ENCODE measurements at regions not wholly inside any gene's neighbourhood (a gene's known extent, or its start where the extent isn't known, plus 50 kb on each side); places are given as distances from the start of the nearest gene placed in this dataset.

DNA sequence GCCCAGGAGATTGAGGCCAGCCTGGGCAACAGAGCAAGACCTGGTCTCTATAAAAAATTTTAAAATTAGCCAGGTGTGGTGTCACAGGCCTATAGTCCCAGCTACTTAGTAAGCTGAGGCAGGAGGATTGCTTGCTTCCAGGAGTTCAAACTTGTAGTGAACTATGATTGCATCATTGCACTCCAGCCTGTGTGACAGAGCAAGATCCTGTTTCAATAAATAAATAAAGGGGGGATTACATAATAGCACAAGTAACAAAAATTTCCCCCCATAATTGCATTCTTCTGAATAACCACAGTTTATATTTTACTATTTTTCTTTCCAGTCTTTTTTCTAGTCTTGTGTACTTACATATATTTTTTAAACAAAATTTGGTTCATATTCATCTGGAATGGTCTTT lies 135.6 kb downstream of the CHIC2 start:
- Histone ChIP-seq H3K9me3 (no peaks in the 10 kb centered on the region), H3K27ac (no peak overlapping the region), H3K4me1 (peaks cover 0 to 5% of the 10 kb centered on the region in 2 donors), H3K27me3 (no peaks in the 10 kb centered on the region), H3K36me3 (no peaks in the 10 kb centered on the region), H3K4me3 (replicated peaks in 1 of 3) (no peak overlapping the region)
- no peak for TF ChIP-seq POLR2A (IDR thresholded peaks at IDR 0.05)
- TF ChIP-seq, protein P1, sequence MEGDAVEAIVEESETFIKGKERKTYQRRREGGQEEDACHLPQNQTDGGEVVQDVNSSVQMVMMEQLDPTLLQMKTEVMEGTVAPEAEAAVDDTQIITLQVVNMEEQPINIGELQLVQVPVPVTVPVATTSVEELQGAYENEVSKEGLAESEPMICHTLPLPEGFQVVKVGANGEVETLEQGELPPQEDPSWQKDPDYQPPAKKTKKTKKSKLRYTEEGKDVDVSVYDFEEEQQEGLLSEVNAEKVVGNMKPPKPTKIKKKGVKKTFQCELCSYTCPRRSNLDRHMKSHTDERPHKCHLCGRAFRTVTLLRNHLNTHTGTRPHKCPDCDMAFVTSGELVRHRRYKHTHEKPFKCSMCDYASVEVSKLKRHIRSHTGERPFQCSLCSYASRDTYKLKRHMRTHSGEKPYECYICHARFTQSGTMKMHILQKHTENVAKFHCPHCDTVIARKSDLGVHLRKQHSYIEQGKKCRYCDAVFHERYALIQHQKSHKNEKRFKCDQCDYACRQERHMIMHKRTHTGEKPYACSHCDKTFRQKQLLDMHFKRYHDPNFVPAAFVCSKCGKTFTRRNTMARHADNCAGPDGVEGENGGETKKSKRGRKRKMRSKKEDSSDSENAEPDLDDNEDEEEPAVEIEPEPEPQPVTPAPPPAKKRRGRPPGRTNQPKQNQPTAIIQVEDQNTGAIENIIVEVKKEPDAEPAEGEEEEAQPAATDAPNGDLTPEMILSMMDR (IDR thresholded peaks at IDR 0.05): no peak
- DNase-seq: no peak
- intact Hi-C loops (cut with DNase I): loop anchor here (2.0 kb wide), 1 partner anchor 290 kb away; no protein-coding TSS in a partner anchor

DNA sequence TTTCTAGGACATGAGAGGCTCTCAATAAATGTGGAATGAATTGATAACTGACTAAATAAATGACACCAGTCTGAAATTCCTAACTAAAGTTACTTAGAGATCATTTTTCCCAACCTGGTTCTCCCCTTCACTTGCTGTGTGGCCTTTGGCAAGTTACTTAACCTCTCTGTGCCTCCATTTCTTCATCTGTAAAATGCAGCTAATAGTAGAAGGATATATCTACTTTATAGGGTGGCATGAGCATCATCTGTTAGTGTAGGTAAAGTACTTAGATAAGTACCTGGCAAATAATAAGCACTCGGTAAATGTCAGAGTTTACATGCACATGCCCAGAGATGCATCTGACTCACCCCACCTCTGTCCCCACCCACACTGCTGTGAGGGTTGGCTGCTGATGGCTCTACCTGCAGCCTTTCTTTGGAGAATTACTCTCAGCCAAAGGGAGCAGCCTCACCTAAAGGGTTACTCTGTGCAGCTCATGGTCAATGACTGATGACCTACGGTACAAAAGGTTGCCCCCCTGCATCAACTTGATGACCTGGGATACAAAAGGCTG lies 139.3 kb downstream of the CHIC2 start:
- whole genome bisulfite sequencing, 2 donors: 89 to 94% methylated on average over 2 of the region's 2 CpGs
- DNase-seq: no peak
- H3K4me1 ChIP-seq: peaks cover 0 to 6% of the 10 kb centered on the region in 2 donors
- H3K9me3 ChIP-seq: no peaks in the 10 kb centered on the region
- TF ChIP-seq, protein P1 (IDR thresholded peaks at IDR 0.05): no peak
- no peak for TF ChIP-seq POLR2A (IDR thresholded peaks at IDR 0.05)
- H3K27me3 ChIP-seq: no peaks in the 10 kb centered on the region
- intact Hi-C loops (cut with DNase I): no loop called here
- no peaks in the 10 kb centered on the region for H3K36me3 ChIP-seq
- H3K4me3 ChIP-seq (replicated peaks in 1 of 3): no peak overlapping the region
- H3K27ac ChIP-seq: no peak overlapping the region

DNA sequence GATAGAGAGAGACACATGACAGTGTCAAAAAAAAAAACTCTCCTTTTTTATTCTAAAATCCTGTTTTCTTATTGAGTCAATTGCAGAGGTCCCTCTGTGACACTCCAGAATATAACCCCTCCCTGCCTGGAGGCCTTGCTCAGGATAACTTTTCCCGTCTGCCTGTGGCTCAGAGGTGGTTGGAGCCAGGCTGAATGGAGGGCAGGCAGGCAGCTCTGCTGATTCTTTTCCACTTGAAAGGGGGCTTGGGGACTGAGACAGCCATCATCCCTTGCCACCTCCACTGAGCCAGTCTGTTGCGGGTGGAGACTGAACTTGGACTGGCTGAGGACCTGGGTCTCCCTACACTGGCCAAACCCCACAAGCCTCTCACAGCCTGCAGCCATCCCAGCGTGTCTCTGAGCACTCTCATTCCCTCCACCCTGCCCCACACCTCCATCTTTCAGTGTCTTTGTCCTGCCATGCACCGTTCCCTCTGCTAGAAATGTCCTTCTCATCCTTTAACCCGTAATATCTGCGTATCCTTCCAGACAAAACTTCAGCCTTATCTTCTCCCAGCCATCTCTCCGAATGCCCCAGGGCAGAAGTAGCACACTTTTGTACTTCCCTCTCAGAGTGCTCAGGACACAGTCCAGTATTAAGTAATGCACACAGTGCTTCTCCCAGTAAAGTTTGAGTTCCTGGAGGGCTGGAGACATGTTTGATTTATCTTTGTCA lies 139.9 kb downstream of the CHIC2 start:
- Histone ChIP-seq H3K4me1 (peaks cover 0 to 12% of the 10 kb centered on the region in 2 donors), H3K36me3 (no peaks in the 10 kb centered on the region), H3K27me3 (no peaks in the 10 kb centered on the region), H3K9me3 (no peaks in the 10 kb centered on the region), H3K27ac (no peak overlapping the region), H3K4me3 (replicated peaks in 1 of 3) (no peak overlapping the region)
- TF ChIP-seq, protein P1 (IDR thresholded peaks at IDR 0.05): no peak
- TF ChIP-seq POLR2A (IDR thresholded peaks at IDR 0.05): no peak
- WGBS, 2 donors: 93 to 96% methylated on average over 7 of the region's 7 CpGs
- intact Hi-C loops (cut with DNase I): no loop called here
- no peak for DNase-seq

DNA sequence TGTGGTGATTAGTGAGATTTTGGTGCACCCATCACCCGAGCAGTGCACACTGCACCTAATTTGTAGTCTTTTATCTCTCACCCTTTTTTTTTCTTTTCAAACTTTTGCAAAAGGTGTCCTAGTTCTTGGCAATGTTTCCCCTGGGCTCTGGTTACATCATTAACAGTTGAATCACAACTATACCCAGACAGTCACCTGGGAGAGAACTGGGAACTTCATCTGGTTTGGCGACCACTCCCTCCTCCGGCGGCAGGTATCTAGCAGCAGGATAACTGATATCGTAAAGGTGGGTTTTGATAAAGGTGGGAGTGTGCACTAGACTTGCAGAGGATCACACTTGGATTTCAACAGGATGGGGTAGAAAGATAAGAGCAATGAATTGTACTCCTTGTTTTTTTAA lies 140.5 kb downstream of the CHIC2 start:
- H3K9me3 ChIP-seq: no peaks in the 10 kb centered on the region
- no peaks in the 10 kb centered on the region for H3K36me3 ChIP-seq
- H3K4me1 ChIP-seq: peaks cover 0 to 17% of the 10 kb centered on the region in 2 donors
- no peak overlapping the region for H3K27ac ChIP-seq
- WGBS, 2 donors: 90 to 94% methylated on average over 5 of the region's 5 CpGs
- H3K27me3 ChIP-seq: no peaks in the 10 kb centered on the region
- no peak for DNase-seq
- intact Hi-C loops (cut with DNase I): no loop called here
- no peak overlapping the region for H3K4me3 ChIP-seq (replicated peaks in 1 of 3)
- TF ChIP-seq, protein P1 (IDR thresholded peaks at IDR 0.05): no peak
- no peak for TF ChIP-seq POLR2A (IDR thresholded peaks at IDR 0.05)

DNA sequence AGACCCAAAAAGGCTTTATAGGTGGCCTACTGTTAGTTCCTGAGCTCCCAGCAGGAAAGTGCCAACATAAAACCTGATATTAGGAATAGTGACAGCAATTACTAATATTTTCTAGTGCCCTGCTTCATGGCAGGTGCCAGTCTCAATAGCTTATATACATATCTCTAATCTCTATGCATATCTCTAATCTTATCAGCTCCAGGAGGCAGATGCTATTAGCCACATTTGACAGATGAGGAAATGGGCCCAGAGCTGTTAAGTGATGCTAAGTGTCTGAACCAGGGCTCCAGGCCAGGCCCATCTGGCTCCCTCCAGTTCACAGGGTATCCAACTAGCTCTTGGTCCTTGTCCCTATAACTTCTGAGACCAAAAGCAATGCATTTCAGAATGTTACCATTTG lies 142.5 kb downstream of the CHIC2 start:
- no peaks in the 10 kb centered on the region for H3K27me3 ChIP-seq
- TF ChIP-seq, protein P1 (IDR thresholded peaks at IDR 0.05): no peak
- no peak for TF ChIP-seq POLR2A (IDR thresholded peaks at IDR 0.05)
- no peak for DNase-seq
- H3K27ac ChIP-seq: no peak overlapping the region
- intact Hi-C loops (cut with DNase I): no loop called here
- no peaks in the 10 kb centered on the region for H3K36me3 ChIP-seq
- peaks cover 0 to 17% of the 10 kb centered on the region in 2 donors for H3K4me1 ChIP-seq
- no peak overlapping the region for H3K4me3 ChIP-seq (replicated peaks in 1 of 3)
- no peaks in the 10 kb centered on the region for H3K9me3 ChIP-seq
